Panc1 (cell line): ENCODE measurements at regions not wholly inside any gene's neighbourhood (a gene's known extent, or its start where the extent isn't known, plus 50 kb on each side); places are given as distances from the start of the nearest gene placed in this dataset.

Source experiments
- ATAC-seq: fragments of 200-7000 bp; cut with Tn5 transposase; 2 replicates; pipeline ENCODE4 v1.9.1; 2020; ENCODE audit warnings: mild to moderate bottlenecking, moderate library complexity
- BruUV-seq: library from RNA; stranded (reverse); fragments of 400-500 nt; replicated peaks from 2 replicates; lab custom pipeline; 2021; lab: Mats Ljungman, UMichigan
- CTCF ChIA-PET: fragments of 300-600 bp; sonication (Branson Sonifier 250); formaldehyde crosslinking; loops from one replicate; lab custom pipeline; 2022; ENCODE audit warnings: antibody characterized with exemption; lab: Charles Lee
- POLR2A ChIA-PET: fragments of 300-600 bp; sonication (Branson Sonifier 250); formaldehyde crosslinking; loops from one replicate; lab custom pipeline; 2022; ENCODE audit warnings: antibody characterized with exemption; lab: Charles Lee
- DNase-seq: peaks from one replicate; pipeline ENCODE4 v3.0.0-alpha.2; 2010; ENCODE audit warnings: low read depth, low spot score
- H3K27ac ChIP-seq: 2 replicates; pipeline ENCODE4 v1.5.1; 2011; ENCODE audit warnings: mild to moderate bottlenecking, low read length, inconsistent platforms
- H3K27me3 ChIP-seq: fragments of 200-500 bp; sonication (Bioruptor generic); 2 replicates; pipeline ENCODE4 v1.6.0; 2014; ENCODE audit warnings: low read length, inconsistent platforms; ENCODE audit not compliant: control insufficient read depth, insufficient read depth
- H3K36me3 ChIP-seq: fragments of 200-500 bp; sonication (Bioruptor generic); 2 replicates; pipeline ENCODE4 v1.5.1; 2014; ENCODE audit warnings: inconsistent platforms, mild to moderate bottlenecking, low read length, moderate library complexity; ENCODE audit not compliant: control insufficient read depth, insufficient read depth
- H3K4me1 ChIP-seq: 2 replicates; pipeline ENCODE4 v1.5.1; 2011; ENCODE audit warnings: inconsistent platforms, mild to moderate bottlenecking, low read length, moderate library complexity; ENCODE audit not compliant: control insufficient read depth, insufficient read depth
- H3K4me3 ChIP-seq, 2 experiments: 2 replicates each; pipeline ENCODE4 v1.5.1; 2011 to 2012; ENCODE audit warnings: low read depth in 2 of 2, low read length in 2 of 2, mild to moderate bottlenecking in 2 of 2, inconsistent platforms in 1 of 2, moderate library complexity in 1 of 2
- H3K9me3 ChIP-seq: fragments of 200-500 bp; sonication (Bioruptor generic); 2 replicates; pipeline ENCODE4 v1.5.1; 2014; ENCODE audit warnings: low read depth, mild to moderate bottlenecking, inconsistent platforms, low read length, moderate library complexity; ENCODE audit not compliant: control insufficient read depth, insufficient read depth
- POLR2AphosphoS5 ChIP-seq: IDR thresholded peaks from 2 replicates; pipeline ENCODE4 v1.6.1; 2012; ENCODE audit warnings: mild to moderate bottlenecking, low read depth, low read length, moderate library complexity
- SIN3A ChIP-seq: IDR thresholded peaks from 2 replicates; pipeline ENCODE4 v1.6.1; 2012; ENCODE audit warnings: low read depth, mild to moderate bottlenecking, low read length, moderate library complexity, borderline replicate concordance; ENCODE audit not compliant: insufficient read depth
- TCF7L2 ChIP-seq: IDR thresholded peaks from 2 replicates; pipeline ENCODE4 v1.6.1; 2011; ENCODE audit warnings: mild to moderate bottlenecking, low read depth, low read length, inconsistent platforms
- in situ Hi-C: cut with HindIII; loops from 2 replicates; pipeline ENCODE4 v1.10.0; 2016; ENCODE audit warnings: low sequenced_read_pairs, low pct_unique_long_range_greater_than_20kb
- intact Hi-C: fragments of 100-400 bp; cut with micrococcal nuclease; formaldehyde crosslinking; loops from one replicate; pipeline ENCODE4 v1.10.0; 2022; ENCODE audit not compliant: unreplicated experiment
- TF ChIP-seq, protein P1 (sequence below), 2 experiments: IDR thresholded peaks; 2 replicates each; pipeline ENCODE4 v1.6.1; 2011 to 2012; ENCODE audit warnings: low read depth in 2 of 2, control low read depth in 1 of 2, low read length in 1 of 2, mild to moderate bottlenecking in 1 of 2, moderate library complexity in 1 of 2; ENCODE audit not compliant: insufficient read depth in 1 of 2
- TF ChIP-seq, protein P2 (sequence below): fragments of 450-650 bp; IDR thresholded peaks from 2 replicates; pipeline ENCODE4 v1.5.1; 2017; ENCODE audit warnings: mild to moderate bottlenecking

DNA sequence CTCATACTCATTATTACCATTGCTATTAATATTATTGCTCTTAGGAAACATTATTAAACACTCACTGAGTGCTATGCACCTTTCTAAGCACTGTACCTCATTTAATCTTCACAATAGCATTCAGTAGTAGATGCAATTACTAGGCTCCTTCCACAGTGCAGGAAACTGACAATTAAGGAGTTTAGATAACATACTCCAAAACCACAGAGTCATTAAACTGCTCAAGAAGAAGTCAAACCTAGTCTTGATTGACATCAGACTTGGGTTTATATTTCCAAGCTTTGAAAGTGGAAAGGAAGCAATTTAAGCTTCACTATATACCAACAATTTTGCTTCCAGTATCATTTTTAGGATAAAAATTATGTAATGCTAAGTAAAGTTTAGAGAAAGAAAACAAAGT is 490.1 kb upstream of the ARRDC4 start:
- no peak for ATAC-seq
- POLR2A ChIA-PET, result no interaction called here

DNA sequence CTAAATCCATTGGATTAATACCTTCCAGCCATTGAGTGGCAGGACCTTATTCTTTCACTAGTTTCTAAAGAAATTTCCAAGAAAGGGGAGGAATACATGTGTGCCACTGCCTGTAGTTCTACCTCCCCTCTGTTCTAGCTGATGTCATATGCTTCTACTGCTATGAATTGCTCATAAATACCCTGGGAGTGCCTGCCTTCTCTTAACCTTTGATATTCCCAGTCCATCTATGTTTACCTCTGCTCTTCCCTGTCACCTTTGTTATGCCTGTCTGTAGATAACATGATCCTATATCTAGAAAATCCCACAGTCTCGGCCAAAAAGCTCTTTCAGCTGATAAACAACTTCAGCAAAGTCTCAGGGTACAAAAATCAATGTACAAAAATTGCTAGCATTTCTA is 486.9 kb upstream of the ARRDC4 start:
- Histone ChIP-seq H3K4me3 (no peak overlapping the region), H3K4me1 (no peaks in the 10 kb centered on the region), H3K27me3 (no peaks in the 10 kb centered on the region), H3K36me3 (no peaks in the 10 kb centered on the region), H3K9me3 (no peaks in the 10 kb centered on the region), H3K27ac (no peak overlapping the region)
- no peak for TF ChIP-seq SIN3A
- TF ChIP-seq POLR2AphosphoS5, result no peak
- TF ChIP-seq, protein P1, sequence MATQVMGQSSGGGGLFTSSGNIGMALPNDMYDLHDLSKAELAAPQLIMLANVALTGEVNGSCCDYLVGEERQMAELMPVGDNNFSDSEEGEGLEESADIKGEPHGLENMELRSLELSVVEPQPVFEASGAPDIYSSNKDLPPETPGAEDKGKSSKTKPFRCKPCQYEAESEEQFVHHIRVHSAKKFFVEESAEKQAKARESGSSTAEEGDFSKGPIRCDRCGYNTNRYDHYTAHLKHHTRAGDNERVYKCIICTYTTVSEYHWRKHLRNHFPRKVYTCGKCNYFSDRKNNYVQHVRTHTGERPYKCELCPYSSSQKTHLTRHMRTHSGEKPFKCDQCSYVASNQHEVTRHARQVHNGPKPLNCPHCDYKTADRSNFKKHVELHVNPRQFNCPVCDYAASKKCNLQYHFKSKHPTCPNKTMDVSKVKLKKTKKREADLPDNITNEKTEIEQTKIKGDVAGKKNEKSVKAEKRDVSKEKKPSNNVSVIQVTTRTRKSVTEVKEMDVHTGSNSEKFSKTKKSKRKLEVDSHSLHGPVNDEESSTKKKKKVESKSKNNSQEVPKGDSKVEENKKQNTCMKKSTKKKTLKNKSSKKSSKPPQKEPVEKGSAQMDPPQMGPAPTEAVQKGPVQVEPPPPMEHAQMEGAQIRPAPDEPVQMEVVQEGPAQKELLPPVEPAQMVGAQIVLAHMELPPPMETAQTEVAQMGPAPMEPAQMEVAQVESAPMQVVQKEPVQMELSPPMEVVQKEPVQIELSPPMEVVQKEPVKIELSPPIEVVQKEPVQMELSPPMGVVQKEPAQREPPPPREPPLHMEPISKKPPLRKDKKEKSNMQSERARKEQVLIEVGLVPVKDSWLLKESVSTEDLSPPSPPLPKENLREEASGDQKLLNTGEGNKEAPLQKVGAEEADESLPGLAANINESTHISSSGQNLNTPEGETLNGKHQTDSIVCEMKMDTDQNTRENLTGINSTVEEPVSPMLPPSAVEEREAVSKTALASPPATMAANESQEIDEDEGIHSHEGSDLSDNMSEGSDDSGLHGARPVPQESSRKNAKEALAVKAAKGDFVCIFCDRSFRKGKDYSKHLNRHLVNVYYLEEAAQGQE (IDR thresholded peaks at IDR 0.05; ENCODE audit: insufficient read depth in 1 of 2, low read depth in 2 of 2, low read length in 1 of 2), result no peak
- TF ChIP-seq, protein P2, sequence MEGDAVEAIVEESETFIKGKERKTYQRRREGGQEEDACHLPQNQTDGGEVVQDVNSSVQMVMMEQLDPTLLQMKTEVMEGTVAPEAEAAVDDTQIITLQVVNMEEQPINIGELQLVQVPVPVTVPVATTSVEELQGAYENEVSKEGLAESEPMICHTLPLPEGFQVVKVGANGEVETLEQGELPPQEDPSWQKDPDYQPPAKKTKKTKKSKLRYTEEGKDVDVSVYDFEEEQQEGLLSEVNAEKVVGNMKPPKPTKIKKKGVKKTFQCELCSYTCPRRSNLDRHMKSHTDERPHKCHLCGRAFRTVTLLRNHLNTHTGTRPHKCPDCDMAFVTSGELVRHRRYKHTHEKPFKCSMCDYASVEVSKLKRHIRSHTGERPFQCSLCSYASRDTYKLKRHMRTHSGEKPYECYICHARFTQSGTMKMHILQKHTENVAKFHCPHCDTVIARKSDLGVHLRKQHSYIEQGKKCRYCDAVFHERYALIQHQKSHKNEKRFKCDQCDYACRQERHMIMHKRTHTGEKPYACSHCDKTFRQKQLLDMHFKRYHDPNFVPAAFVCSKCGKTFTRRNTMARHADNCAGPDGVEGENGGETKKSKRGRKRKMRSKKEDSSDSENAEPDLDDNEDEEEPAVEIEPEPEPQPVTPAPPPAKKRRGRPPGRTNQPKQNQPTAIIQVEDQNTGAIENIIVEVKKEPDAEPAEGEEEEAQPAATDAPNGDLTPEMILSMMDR, result no peak
- no peak for TF ChIP-seq TCF7L2
- no TSS peak for BruUV-seq
- intact Hi-C loops, result no loop called here
- DNase-seq (no peak), ATAC-seq (no peak)
- CTCF ChIA-PET, result no interaction called here
- POLR2A ChIA-PET, result no interaction called here
- in situ Hi-C loops, result no loop called here

More for the DNA sequence above, 490.1 kb upstream of the ARRDC4 start:
- DNase-seq, result no peak
- TF ChIP-seq TCF7L2 (no peak), POLR2AphosphoS5 (no peak), SIN3A (no peak)
- TF ChIP-seq, protein P1 (IDR thresholded peaks at IDR 0.05; ENCODE audit: insufficient read depth in 1 of 2, low read depth in 2 of 2, low read length in 1 of 2), result no peak
- TF ChIP-seq, protein P2, result no peak
- no peak overlapping the region for H3K27ac ChIP-seq
- intact Hi-C loops, result no loop called here
- H3K27me3 ChIP-seq, result no peaks in the 10 kb centered on the region
- CTCF ChIA-PET, result no interaction called here
- BruUV-seq, result no TSS peak
- H3K36me3 ChIP-seq, result no peaks in the 10 kb centered on the region
- no peak overlapping the region for H3K4me3 ChIP-seq
- H3K4me1 ChIP-seq, result no peaks in the 10 kb centered on the region
- in situ Hi-C loops, result no loop called here
- H3K9me3 ChIP-seq, result no peaks in the 10 kb centered on the region
